ENCODE measurements at regions not wholly inside any gene's neighbourhood (a gene's known extent, or its start where the extent isn't known, plus 50 kb on each side); places are given as distances from the start of the nearest gene placed in this dataset.

DNA sequence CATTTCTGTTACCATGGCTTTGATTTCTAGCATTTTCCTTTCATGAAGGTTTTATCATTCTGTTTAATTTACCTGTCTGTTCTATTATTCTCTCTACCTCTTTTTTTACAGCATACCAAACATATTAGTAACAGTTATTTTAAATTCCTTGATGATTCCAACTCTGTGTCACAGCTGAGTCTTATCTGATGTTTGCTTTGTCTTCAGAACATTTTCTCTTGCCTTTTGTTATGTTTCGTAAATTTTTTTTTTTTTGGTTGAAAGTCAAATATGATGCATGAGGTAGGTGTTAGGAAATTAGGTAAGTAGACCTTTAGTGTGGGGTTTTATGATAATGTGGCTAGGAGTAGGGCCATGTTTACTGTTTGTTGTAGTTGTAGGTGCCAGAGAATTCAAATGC lies 496.4 kb downstream of the FOXG1 start:
- peaks cover 0 to 16% (median 0%) of the 10 kb centered on the region in 3 experiments; a peak in 2 of 7 replicates for H3K36me3 Mint-ChIP-seq (ENCODE audit: insufficient read depth in 1 of 3, low read depth in 3 of 3)
- no CpG with 5 or more reads among the region's 1 CpG for WGBS (ENCODE audit: extremely low coverage, insufficient read length, low lambda C conversion rate)
- no peak overlapping the region for H4K5ac ChIP-seq (ENCODE audit: insufficient read length, low read depth, low read length)

More for the DNA sequence above, 496.4 kb downstream of the FOXG1 start:
- H3K4me1 Mint-ChIP-seq: 0 out of 4 replicates have a peak, but pooled peaks cover 0 to 3% of the 10 kb centered on the region in 2 experiments
- H3T11ph ChIP-seq (ENCODE audit: low read length): no peak overlapping the region
- H3K4me3 Mint-ChIP-seq: no peak overlapping the region
- no peak overlapping the region for H3K27ac Mint-ChIP-seq
- no peaks in the 10 kb centered on the region for H3K79me1 ChIP-seq (ENCODE audit: insufficient read depth, low read depth, low read length, poor library complexity, severe bottlenecking)
- H3K14ac ChIP-seq (ENCODE audit: insufficient read depth, low read length): no peak overlapping the region
- H2BK5ac ChIP-seq (ENCODE audit: insufficient read length, low read length): no peak overlapping the region
- H3K9me3 Mint-ChIP-seq: no peaks in the 10 kb centered on the region
- no peaks in the 10 kb centered on the region for H3K4me1 ChIP-seq (ENCODE audit: insufficient read depth, low read length)
- no peak overlapping the region for H3K27ac ChIP-seq (ENCODE audit: insufficient read length, low read depth, low read length)
- no peak overlapping the region for H2BK12ac ChIP-seq (ENCODE audit: insufficient read length, low read depth, low read length)
- H3K18ac ChIP-seq (ENCODE audit: insufficient read length, low read depth, low read length): no peak overlapping the region
- no peak overlapping the region for H3K23ac ChIP-seq (ENCODE audit: insufficient read length, low read depth, low read length)
- no peak overlapping the region for H2BK120ac ChIP-seq (ENCODE audit: low read depth, low read length, poor library complexity, severe bottlenecking)
- no peak overlapping the region for H3K4ac ChIP-seq (ENCODE audit: low read depth, low read length)
- no peaks in the 10 kb centered on the region for H3K9me3 ChIP-seq (ENCODE audit: control insufficient read depth, low read depth, low read length)
- H4K20me1 ChIP-seq (ENCODE audit: control insufficient read depth, insufficient read depth, insufficient read length): no peaks in the 10 kb centered on the region
- H2AFZ ChIP-seq (ENCODE audit: low read length): no peak overlapping the region
- H3K4me2 ChIP-seq (ENCODE audit: insufficient read depth, insufficient read length, low read length): no peak overlapping the region
- H3K23me2 ChIP-seq (ENCODE audit: insufficient read length, low read depth, low read length, poor library complexity, severe bottlenecking): no peaks in the 10 kb centered on the region
- H2BK15ac ChIP-seq (ENCODE audit: low read depth, low read length): no peak overlapping the region
- H4K91ac ChIP-seq (ENCODE audit: insufficient read length, low read depth, low read length): no peak overlapping the region
- H3K79me2 ChIP-seq (ENCODE audit: insufficient read depth, low read length): no peaks in the 10 kb centered on the region
- H4K8ac ChIP-seq (replicated peaks; ENCODE audit: insufficient read length, low read depth, low read length): no peak overlapping the region
- no peak overlapping the region for H2AK5ac ChIP-seq (ENCODE audit: insufficient read length, low read length)
- H3K27me3 Mint-ChIP-seq (ENCODE audit: low read depth): no peaks in the 10 kb centered on the region; the same call in 1 of the 2 replicates
- H3K27me3 ChIP-seq (ENCODE audit: insufficient read depth, low read length): no peaks in the 10 kb centered on the region
- H2BK20ac ChIP-seq (ENCODE audit: low read depth, low read length, poor library complexity, severe bottlenecking): no peak overlapping the region
- DNase-seq: no peak
- no peak for TF ChIP-seq CTCF (conservative IDR thresholded peaks at IDR 0.05)
- H3K9ac ChIP-seq (ENCODE audit: extremely low read depth, insufficient read length, low read length): no peak overlapping the region
- H3K56ac ChIP-seq (ENCODE audit: insufficient read length, low read depth, low read length): no peak overlapping the region

Measured in H9 (cell line).